ENCODE measurements at regions not wholly inside any gene's neighbourhood (a gene's known extent, or its start where the extent isn't known, plus 50 kb on each side); places are given as distances from the start of the nearest gene placed in this dataset.

DNA sequence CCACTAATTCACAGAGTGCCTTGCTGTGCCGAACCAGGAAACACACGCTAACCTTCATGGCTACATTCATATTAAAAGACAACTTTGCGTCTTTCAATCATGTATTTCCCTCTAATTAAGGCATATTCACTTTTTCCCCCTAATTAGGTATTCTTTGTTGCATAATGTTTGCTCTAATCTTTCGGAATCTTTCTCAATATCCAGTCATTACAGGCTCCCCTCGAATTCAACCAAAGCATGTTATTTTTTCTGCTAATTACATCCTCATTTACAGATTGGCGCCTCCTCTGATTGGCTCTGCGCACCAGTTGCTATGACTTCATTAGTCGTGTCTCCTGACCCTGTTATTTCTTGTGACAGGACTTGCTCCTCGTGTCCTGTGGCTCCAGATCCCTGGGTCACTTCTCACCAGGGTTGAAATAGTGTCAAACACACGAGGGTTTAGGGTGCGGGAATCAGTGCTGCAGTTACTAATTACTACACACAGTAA, 226.7 kb upstream of the TSHZ3 start:
- Histone ChIP-seq H3K4me3 (ENCODE audit: low read length in 3 of 3) (no peak overlapping the region), H3K27ac (ENCODE audit: low read depth in 2 of 2, low read length in 2 of 2) (no peak overlapping the region), H3K27me3 (ENCODE audit: control insufficient read depth, insufficient read depth, low read length) (no peaks in the 10 kb centered on the region), H3K36me3 (ENCODE audit: control insufficient read depth in 2 of 3, insufficient read depth in 3 of 3, low read length in 3 of 3) (no peaks in the 10 kb centered on the region), H3K9ac (ENCODE audit: low read length in 3 of 3) (no peak overlapping the region), H3K9me3 (ENCODE audit: control insufficient read depth in 2 of 3, insufficient read depth in 1 of 3, low read length in 3 of 3) (no peaks in the 10 kb centered on the region), H3K4me1 (ENCODE audit: control insufficient read depth in 2 of 3, insufficient read depth in 2 of 3, low read depth in 1 of 3, low read length in 3 of 3) (no peaks in the 10 kb centered on the region)
- FAIRE-seq (no peak), DNase-seq (no peak)
- intact Hi-C loops (cut with DNase I): no loop called here
- TF ChIP-seq, protein P1, sequence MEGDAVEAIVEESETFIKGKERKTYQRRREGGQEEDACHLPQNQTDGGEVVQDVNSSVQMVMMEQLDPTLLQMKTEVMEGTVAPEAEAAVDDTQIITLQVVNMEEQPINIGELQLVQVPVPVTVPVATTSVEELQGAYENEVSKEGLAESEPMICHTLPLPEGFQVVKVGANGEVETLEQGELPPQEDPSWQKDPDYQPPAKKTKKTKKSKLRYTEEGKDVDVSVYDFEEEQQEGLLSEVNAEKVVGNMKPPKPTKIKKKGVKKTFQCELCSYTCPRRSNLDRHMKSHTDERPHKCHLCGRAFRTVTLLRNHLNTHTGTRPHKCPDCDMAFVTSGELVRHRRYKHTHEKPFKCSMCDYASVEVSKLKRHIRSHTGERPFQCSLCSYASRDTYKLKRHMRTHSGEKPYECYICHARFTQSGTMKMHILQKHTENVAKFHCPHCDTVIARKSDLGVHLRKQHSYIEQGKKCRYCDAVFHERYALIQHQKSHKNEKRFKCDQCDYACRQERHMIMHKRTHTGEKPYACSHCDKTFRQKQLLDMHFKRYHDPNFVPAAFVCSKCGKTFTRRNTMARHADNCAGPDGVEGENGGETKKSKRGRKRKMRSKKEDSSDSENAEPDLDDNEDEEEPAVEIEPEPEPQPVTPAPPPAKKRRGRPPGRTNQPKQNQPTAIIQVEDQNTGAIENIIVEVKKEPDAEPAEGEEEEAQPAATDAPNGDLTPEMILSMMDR (IDR thresholded peaks at IDR 0.05; ENCODE audit: borderline replicate concordance, extremely low read depth, insufficient read depth): no peak

DNA sequence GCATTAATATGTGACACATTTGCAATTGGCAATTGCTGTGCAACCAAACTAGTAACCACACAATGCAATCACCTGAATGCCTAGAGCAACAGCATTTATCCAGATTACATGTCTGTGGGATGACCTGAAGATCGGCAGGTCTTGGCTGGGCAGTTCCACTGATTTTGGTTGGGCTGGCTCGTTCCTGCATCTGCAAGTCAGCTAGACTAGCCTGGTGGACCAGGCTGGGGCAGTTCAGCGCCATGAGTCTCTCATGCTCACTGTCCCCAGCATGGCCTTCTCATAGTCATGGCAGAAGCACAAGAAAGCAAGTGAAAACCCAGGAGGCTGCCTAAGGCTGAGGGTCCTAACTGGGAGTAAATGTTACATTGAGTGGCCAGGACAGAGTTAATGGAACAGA, 229.1 kb upstream of the TSHZ3 start:
- Histone ChIP-seq H3K27me3 (ENCODE audit: control insufficient read depth, insufficient read depth, low read length) (no peaks in the 10 kb centered on the region), H3K36me3 (ENCODE audit: control insufficient read depth in 2 of 3, insufficient read depth in 3 of 3, low read length in 3 of 3) (no peaks in the 10 kb centered on the region), H3K9ac (ENCODE audit: low read length in 3 of 3) (no peak overlapping the region), H3K4me3 (ENCODE audit: low read length in 3 of 3) (no peak overlapping the region), H3K4me1 (ENCODE audit: control insufficient read depth in 2 of 3, insufficient read depth in 2 of 3, low read depth in 1 of 3, low read length in 3 of 3) (no peaks in the 10 kb centered on the region), H3K9me3 (ENCODE audit: control insufficient read depth in 2 of 3, insufficient read depth in 1 of 3, low read length in 3 of 3) (no peaks in the 10 kb centered on the region), H3K27ac (ENCODE audit: low read depth in 2 of 2, low read length in 2 of 2) (no peak overlapping the region)
- intact Hi-C loops (cut with DNase I): no loop called here
- TF ChIP-seq, protein P1 (IDR thresholded peaks at IDR 0.05; ENCODE audit: borderline replicate concordance, extremely low read depth, insufficient read depth): no peak
- FAIRE-seq (no peak), DNase-seq (no peak)

DNA sequence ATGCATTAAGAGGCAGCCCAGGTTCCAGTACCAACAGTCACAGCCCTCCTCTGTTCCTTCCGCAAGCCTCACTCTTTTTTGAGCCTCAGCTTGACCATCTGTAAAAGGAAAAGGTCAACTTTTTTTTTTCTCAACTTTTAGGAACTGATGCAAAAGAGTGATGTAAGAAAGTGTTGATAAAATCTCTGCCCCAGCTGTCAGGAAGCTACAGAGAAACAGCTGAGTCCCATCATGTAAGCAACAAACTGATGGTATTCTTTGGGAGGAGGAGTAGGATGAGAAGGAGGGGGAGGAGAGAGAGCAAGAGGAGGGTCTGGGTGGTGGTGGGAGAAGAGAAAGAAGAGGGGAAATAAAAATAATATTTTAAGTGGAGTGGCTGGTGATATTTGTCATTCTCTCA, 233.9 kb upstream of the TSHZ3 start:
- H3K36me3 ChIP-seq (ENCODE audit: control insufficient read depth in 2 of 3, insufficient read depth in 3 of 3, low read length in 3 of 3): no peaks in the 10 kb centered on the region
- TF ChIP-seq, protein P1 (IDR thresholded peaks at IDR 0.05; ENCODE audit: borderline replicate concordance, extremely low read depth, insufficient read depth): no peak
- H3K27ac ChIP-seq (ENCODE audit: low read depth in 2 of 2, low read length in 2 of 2): no peak overlapping the region
- H3K27me3 ChIP-seq (ENCODE audit: control insufficient read depth, insufficient read depth, low read length): no peaks in the 10 kb centered on the region
- intact Hi-C loops (cut with DNase I): no loop called here
- no peaks in the 10 kb centered on the region for H3K9me3 ChIP-seq (ENCODE audit: control insufficient read depth in 2 of 3, insufficient read depth in 1 of 3, low read length in 3 of 3)
- peak in 2 of 5 donors; percentile 56 to 82 for DNase-seq
- H3K4me3 ChIP-seq (ENCODE audit: low read length in 3 of 3): no peak overlapping the region
- FAIRE-seq: no peak
- no peaks in the 10 kb centered on the region for H3K4me1 ChIP-seq (ENCODE audit: control insufficient read depth in 2 of 3, insufficient read depth in 2 of 3, low read depth in 1 of 3, low read length in 3 of 3)
- H3K9ac ChIP-seq (ENCODE audit: low read length in 3 of 3): no peak overlapping the region

DNA sequence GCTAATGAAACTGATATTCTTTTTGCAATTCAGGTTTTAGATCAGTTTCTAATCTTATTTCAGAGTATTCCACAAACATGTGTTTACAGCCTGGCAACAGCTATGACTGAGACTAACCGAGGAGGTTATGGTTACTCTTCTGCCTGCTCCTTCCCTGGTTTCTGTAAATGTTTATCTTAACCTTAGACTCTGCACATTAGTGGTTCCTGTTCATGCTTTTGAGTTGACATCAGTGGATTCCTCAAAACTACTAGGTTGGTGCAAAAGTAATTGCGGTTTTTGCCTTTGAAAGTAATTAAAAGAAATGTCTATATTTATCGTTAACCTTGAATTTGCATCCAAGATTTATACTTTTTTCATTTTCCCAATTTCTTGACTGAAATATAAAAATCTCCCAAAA, 237.0 kb upstream of the TSHZ3 start:
- Histone ChIP-seq H3K36me3 (ENCODE audit: control insufficient read depth in 2 of 3, insufficient read depth in 3 of 3, low read length in 3 of 3) (no peaks in the 10 kb centered on the region), H3K27ac (ENCODE audit: low read depth in 2 of 2, low read length in 2 of 2) (no peak overlapping the region), H3K4me1 (ENCODE audit: control insufficient read depth in 2 of 3, insufficient read depth in 2 of 3, low read depth in 1 of 3, low read length in 3 of 3) (no peaks in the 10 kb centered on the region), H3K4me3 (ENCODE audit: low read length in 3 of 3) (no peak overlapping the region), H3K9me3 (ENCODE audit: control insufficient read depth in 2 of 3, insufficient read depth in 1 of 3, low read length in 3 of 3) (no peaks in the 10 kb centered on the region), H3K9ac (ENCODE audit: low read length in 3 of 3) (no peak overlapping the region), H3K27me3 (ENCODE audit: control insufficient read depth, insufficient read depth, low read length) (no peaks in the 10 kb centered on the region)
- intact Hi-C loops (cut with DNase I): no loop called here
- DNase-seq (peak in 2 of 5 donors; percentile 17 to 25), FAIRE-seq (no peak)
- TF ChIP-seq, protein P1 (IDR thresholded peaks at IDR 0.05; ENCODE audit: borderline replicate concordance, extremely low read depth, insufficient read depth): no peak

All from kidney (tissue), 13 donors.